Ovary (tissue), 7 donors: ENCODE measurements at regions not wholly inside any gene's neighbourhood (a gene's known extent, or its start where the extent isn't known, plus 50 kb on each side); places are given as distances from the start of the nearest gene placed in this dataset.

Experiments
- DNase-seq, 5 donors: peaks; one replicate each; pipeline ENCODE4 v3.0.0-alpha.2; 2019 to 2020
- H3K27ac ChIP-seq, 2 donors: fragments of 200-600 bp; one replicate each; pipeline versions ENCODE4 v1.5.1 to v1.8.0; 2019 to 2022
- H3K27me3 ChIP-seq: fragments of 200-600 bp; one replicate; pipeline ENCODE4 v1.8.0; 2022
- H3K36me3 ChIP-seq: fragments of 200-600 bp; sonication (generic); one replicate; pipeline ENCODE4 v1.5.1; 2019
- H3K4me1 ChIP-seq: one replicate; pipeline ENCODE4 v1.8.1; 2013; ENCODE audit warnings: mild to moderate bottlenecking, moderate library complexity; ENCODE audit not compliant: insufficient read depth
- H3K4me3 ChIP-seq: fragments of 200-600 bp; sonication (generic); one replicate; pipeline ENCODE4 v1.5.1; 2017
- H3K9me3 ChIP-seq, 2 donors: fragments of 200-600 bp in 1 of 2; sonication (generic) in 1 of 2; one replicate each; pipeline versions ENCODE4 v1.5.1 to v1.8.1; 2013 to 2019; ENCODE audit warnings: mild to moderate bottlenecking in 1 of 2, moderate library complexity in 1 of 2
- EP300 ChIP-seq: sonication (generic); formaldehyde crosslinking; IDR thresholded peaks from one replicate; pipeline ENCODE4 v1.6.1; 2017; ENCODE audit warnings: antibody characterized with exemption
- POLR2A ChIP-seq: fragments of 450-650 bp; IDR thresholded peaks from one replicate; pipeline ENCODE4 v1.6.1; 2017; ENCODE audit warnings: antibody characterized with exemption, mild to moderate bottlenecking, moderate library complexity
- WGBS, 3 donors: extraction: QIAGEN DNeasy Blood & Tissue Kit in 1 of 3; methylation state at CpG; one replicate each; pipeline versions ENCODE4 v1.1.5 to v1.1.7; 2013 to 2017; 5-methylcytosine and 5-hydroxymethylcytosine counted together
- intact Hi-C, 4 donors: fragments of 100-400 bp; cut with DNase I; formaldehyde crosslinking; loops; one replicate each; pipeline versions ENCODE4 v1.11.0 to v1.15.1; 2022 to 2023
- TF ChIP-seq, protein P1 (sequence below), 3 donors: fragments of 450-650 bp in 2 of 3; fragments of 200-600 bp in 1 of 3; IDR thresholded peaks; one replicate each; pipeline versions ENCODE4 v1.5.1 to v1.8.0; 2016 to 2022; ENCODE audit warnings: antibody characterized with exemption in 3 of 3, mild to moderate bottlenecking in 1 of 3
- donor health status: DM: no; HTN: no; CAD: no; lungs with moderate emphysema.
- donor health status: DM: no; HTN: no; CAD: no.
- donor health status: Bipolar disorder and iron deficiency.
- donor health status: DM: no; HTN: no; CAD: no.
- donor health status: DM: yes; HTN: yes; CAD: no.

DNA sequence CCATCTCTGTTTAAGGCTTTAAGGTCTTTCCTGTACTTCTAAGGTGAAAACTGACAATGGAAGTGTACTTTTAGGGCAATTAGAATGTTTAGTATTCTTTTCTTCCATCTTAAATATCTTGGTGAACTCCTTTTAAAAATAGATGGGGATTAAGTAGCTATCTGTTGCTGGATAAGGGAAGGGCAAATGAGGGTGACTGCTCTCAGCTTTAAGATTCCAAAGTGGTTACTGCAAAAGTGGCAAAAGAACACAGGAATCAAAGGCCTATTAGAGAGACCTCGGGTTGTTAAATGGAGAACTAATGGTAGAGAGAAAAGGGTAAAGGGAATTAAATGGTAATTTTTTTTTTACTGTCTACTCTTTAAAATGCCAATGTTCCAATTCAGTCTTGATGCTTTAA, 774.1 kb upstream of the B3GALT2 start:
- WGBS, 3 donors = 73 to 83% (median 76%) methylated on average over 1 of the region's 1 CpG
- DNase-seq = no peak
- no peak overlapping the region for H3K27ac ChIP-seq
- no peaks in the 10 kb centered on the region for H3K9me3 ChIP-seq
- H3K36me3 ChIP-seq = no peaks in the 10 kb centered on the region
- TF ChIP-seq, protein P1, sequence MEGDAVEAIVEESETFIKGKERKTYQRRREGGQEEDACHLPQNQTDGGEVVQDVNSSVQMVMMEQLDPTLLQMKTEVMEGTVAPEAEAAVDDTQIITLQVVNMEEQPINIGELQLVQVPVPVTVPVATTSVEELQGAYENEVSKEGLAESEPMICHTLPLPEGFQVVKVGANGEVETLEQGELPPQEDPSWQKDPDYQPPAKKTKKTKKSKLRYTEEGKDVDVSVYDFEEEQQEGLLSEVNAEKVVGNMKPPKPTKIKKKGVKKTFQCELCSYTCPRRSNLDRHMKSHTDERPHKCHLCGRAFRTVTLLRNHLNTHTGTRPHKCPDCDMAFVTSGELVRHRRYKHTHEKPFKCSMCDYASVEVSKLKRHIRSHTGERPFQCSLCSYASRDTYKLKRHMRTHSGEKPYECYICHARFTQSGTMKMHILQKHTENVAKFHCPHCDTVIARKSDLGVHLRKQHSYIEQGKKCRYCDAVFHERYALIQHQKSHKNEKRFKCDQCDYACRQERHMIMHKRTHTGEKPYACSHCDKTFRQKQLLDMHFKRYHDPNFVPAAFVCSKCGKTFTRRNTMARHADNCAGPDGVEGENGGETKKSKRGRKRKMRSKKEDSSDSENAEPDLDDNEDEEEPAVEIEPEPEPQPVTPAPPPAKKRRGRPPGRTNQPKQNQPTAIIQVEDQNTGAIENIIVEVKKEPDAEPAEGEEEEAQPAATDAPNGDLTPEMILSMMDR (IDR thresholded peaks at IDR 0.05) = no peak
- TF ChIP-seq EP300 = no peak
- no peak for TF ChIP-seq POLR2A
- no peak overlapping the region for H3K4me3 ChIP-seq
- H3K27me3 ChIP-seq = no peaks in the 10 kb centered on the region
- no peaks in the 10 kb centered on the region for H3K4me1 ChIP-seq
- intact Hi-C loops = no loop called here

DNA sequence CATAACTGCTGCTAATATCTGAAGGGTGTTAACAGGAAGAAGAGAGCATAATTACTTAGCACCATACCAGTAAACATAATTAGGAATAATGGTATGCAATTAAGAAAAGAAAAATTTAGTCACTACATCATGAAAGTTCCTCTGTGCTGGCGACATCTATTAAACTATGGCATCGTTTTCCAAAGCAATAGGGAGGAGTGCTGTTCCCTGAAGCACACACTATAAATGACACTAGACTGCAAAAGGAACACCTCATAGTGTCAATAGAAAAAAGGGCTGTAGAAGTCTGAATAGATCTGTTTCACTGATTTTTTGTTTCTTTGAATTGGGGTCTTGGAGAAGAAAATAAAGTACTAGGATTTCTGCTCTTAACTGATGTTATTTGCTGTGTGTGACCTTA, 773.6 kb upstream of the B3GALT2 start:
- Histone ChIP-seq H3K4me3 (no peak overlapping the region), H3K27me3 (no peaks in the 10 kb centered on the region), H3K36me3 (no peaks in the 10 kb centered on the region), H3K4me1 (no peaks in the 10 kb centered on the region), H3K27ac (no peak overlapping the region), H3K9me3 (no peaks in the 10 kb centered on the region)
- WGBS, 3 donors = 73 to 76% (median 74%) methylated on average over 2 of the region's 2 CpGs
- intact Hi-C loops = no loop called here
- TF ChIP-seq EP300 (no peak), POLR2A (no peak)
- TF ChIP-seq, protein P1 (IDR thresholded peaks at IDR 0.05) = no peak
- no peak for DNase-seq

DNA sequence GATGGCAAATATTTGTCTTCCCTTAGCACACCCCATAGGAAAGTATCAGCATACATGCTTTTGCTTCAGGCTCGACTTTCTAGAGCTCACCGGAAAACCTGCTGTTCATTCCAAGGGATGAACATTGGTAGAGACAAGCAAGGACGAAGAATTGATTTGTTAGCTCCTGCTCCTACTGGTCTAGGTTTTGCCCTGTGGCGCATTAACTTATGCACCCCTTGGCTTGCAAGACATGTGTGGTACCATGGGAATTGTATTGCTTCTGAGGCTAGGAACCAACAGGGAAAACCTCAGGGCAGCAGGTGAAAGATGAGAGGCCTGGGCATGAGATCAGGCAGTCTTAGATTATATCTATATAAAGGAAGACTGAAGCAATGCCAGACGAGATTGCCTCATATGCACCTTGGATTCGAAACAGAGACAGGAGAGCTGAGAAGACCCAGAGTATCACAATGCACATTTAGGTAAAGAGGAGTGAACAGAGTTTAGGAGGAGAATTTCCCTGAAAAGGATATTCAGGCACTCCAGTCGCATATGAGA, 771.2 kb upstream of the B3GALT2 start:
- H3K27ac ChIP-seq = no peak overlapping the region
- H3K27me3 ChIP-seq = no peaks in the 10 kb centered on the region
- WGBS, 3 donors = 76 to 93% (median 81%) methylated on average over 6 to 7 of the region's 7 CpGs
- no peaks in the 10 kb centered on the region for H3K36me3 ChIP-seq
- H3K9me3 ChIP-seq = no peaks in the 10 kb centered on the region
- intact Hi-C loops = no loop called here
- DNase-seq = no peak
- no peak for TF ChIP-seq EP300
- TF ChIP-seq, protein P1 (IDR thresholded peaks at IDR 0.05) = no peak
- no peak for TF ChIP-seq POLR2A
- H3K4me3 ChIP-seq = no peak overlapping the region
- no peaks in the 10 kb centered on the region for H3K4me1 ChIP-seq

DNA sequence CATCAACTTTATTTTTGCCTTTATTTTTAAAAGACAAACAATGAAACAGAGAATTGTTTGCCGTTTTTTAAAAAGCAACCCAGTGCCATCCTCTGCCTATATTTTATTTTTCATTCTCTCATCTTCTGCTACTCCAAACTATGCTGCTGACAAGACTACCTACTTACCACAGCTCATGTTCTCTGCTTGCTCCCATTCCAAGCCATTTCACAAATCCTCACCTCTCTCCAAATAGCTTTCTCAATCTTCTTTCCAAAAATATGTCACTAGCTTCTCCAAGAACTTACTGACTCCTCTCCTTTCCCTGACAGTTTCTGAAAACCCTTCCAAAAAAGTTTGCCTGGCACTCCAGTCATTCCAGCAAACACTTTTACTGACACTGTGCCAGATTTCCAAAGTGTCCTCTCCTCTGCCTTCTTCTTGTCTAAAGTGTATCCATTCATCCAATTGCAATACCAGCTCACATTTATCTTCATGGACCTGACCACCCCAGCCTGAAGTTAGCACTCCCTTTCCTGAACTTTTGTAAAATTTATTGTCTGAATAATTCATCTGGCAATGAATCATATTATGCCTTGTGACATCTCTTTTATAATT, 766.5 kb upstream of the B3GALT2 start:
- no peak for TF ChIP-seq POLR2A
- no peak for TF ChIP-seq EP300
- TF ChIP-seq, protein P1 (IDR thresholded peaks at IDR 0.05) = no peak
- intact Hi-C loops = no loop called here
- H3K4me1 ChIP-seq = no peaks in the 10 kb centered on the region
- no peaks in the 10 kb centered on the region for H3K9me3 ChIP-seq
- H3K4me3 ChIP-seq = no peak overlapping the region
- no peak overlapping the region for H3K27ac ChIP-seq
- no peaks in the 10 kb centered on the region for H3K27me3 ChIP-seq
- no peaks in the 10 kb centered on the region for H3K36me3 ChIP-seq
- WGBS, 3 donors = 43 to 62% (median 58%) methylated on average over 1 of the region's 1 CpG
- no peak for DNase-seq
